Ovary (tissue), 3 donors: ENCODE measurements at regions not wholly inside any gene's neighbourhood (a gene's known extent, or its start where the extent isn't known, plus 50 kb on each side); places are given as distances from the start of the nearest gene placed in this dataset.

ENCODE experiments used
- POLR2A ChIP-seq: fragments of 450-650 bp; IDR thresholded peaks from one replicate; pipeline ENCODE4 v1.6.1; 2017; ENCODE audit warnings: antibody characterized with exemption, mild to moderate bottlenecking, moderate library complexity
- TF ChIP-seq, protein P1 (sequence below), 3 donors: fragments of 450-650 bp in 2 of 3; fragments of 200-600 bp in 1 of 3; IDR thresholded peaks; one replicate each; pipeline versions ENCODE4 v1.5.1 to v1.8.0; 2016 to 2022; ENCODE audit warnings: antibody characterized with exemption in 3 of 3, mild to moderate bottlenecking in 1 of 3
- donor health status: DM: no; HTN: no; CAD: no.

GRCh38 chr7:63041786-63042185 lies 956.9 kb upstream of the ZNF722 start:
- TF ChIP-seq POLR2A = no peak
- TF ChIP-seq, protein P1, sequence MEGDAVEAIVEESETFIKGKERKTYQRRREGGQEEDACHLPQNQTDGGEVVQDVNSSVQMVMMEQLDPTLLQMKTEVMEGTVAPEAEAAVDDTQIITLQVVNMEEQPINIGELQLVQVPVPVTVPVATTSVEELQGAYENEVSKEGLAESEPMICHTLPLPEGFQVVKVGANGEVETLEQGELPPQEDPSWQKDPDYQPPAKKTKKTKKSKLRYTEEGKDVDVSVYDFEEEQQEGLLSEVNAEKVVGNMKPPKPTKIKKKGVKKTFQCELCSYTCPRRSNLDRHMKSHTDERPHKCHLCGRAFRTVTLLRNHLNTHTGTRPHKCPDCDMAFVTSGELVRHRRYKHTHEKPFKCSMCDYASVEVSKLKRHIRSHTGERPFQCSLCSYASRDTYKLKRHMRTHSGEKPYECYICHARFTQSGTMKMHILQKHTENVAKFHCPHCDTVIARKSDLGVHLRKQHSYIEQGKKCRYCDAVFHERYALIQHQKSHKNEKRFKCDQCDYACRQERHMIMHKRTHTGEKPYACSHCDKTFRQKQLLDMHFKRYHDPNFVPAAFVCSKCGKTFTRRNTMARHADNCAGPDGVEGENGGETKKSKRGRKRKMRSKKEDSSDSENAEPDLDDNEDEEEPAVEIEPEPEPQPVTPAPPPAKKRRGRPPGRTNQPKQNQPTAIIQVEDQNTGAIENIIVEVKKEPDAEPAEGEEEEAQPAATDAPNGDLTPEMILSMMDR (IDR thresholded peaks at IDR 0.05) = no peak
